ENCODE measurements at regions not wholly inside any gene's neighbourhood (a gene's known extent, or its start where the extent isn't known, plus 50 kb on each side); places are given as distances from the start of the nearest gene placed in this dataset.
"Not testable (repeated sequence)": the region's sequence is repeated elsewhere in the genome, so short reads cannot be mapped to it uniquely, and the experiment has no call there.

- no peak for TF ChIP-seq CTCF (conservative IDR thresholded peaks at IDR 0.05; ENCODE audit: low read depth, low read length)
- no peak overlapping the region for H3K4me3 ChIP-seq (IDR thresholded peaks at IDR 0.05; ENCODE audit: insufficient read depth, low read depth, low read length)
- no peaks in the 10 kb centered on the region for H3K4me1 ChIP-seq (ENCODE audit: low read depth, poor library complexity, severe bottlenecking)
- H2AFZ ChIP-seq (ENCODE audit: low read depth) = no peak overlapping the region
- H3K27me3 ChIP-seq (ENCODE audit: insufficient read depth, low read depth) = no peaks in the 10 kb centered on the region
- no peak overlapping the region for H3K9ac ChIP-seq
- H3K4me2 ChIP-seq = no peak overlapping the region
- H4K20me1 ChIP-seq (ENCODE audit: insufficient read depth) = no peaks in the 10 kb centered on the region
- no peak overlapping the region for H3K27ac ChIP-seq
- no peaks in the 10 kb centered on the region for H3K36me3 ChIP-seq (ENCODE audit: insufficient read depth)
- H3K79me2 ChIP-seq (ENCODE audit: insufficient read depth, low read depth) = no peaks in the 10 kb centered on the region
Observed at GRCh38 chr15:81776976-81777375, 268.8 kb downstream of the MEX3B start.

- not testable (repeated sequence) for H3K9ac ChIP-seq, H3K4me2 ChIP-seq, H3K27ac ChIP-seq
Observed at GRCh38 chr15:81775779-81776178, 270.0 kb downstream of the MEX3B start.

GRCh38 chr15:81774309-81774708 is 271.5 kb downstream of the MEX3B start:
- Histone ChIP-seq H3K4me3 (IDR thresholded peaks at IDR 0.05; ENCODE audit: insufficient read depth, low read depth, low read length) (no peak overlapping the region), H3K79me2 (ENCODE audit: insufficient read depth, low read depth) (no peaks in the 10 kb centered on the region), H3K36me3 (ENCODE audit: insufficient read depth) (no peaks in the 10 kb centered on the region), H3K9ac (no peak overlapping the region), H3K4me2 (no peak overlapping the region), H3K4me1 (ENCODE audit: low read depth, poor library complexity, severe bottlenecking) (no peaks in the 10 kb centered on the region), H3K27ac (no peak overlapping the region), H2AFZ (ENCODE audit: low read depth) (no peak overlapping the region), H4K20me1 (ENCODE audit: insufficient read depth) (no peaks in the 10 kb centered on the region), H3K27me3 (ENCODE audit: insufficient read depth, low read depth) (no peaks in the 10 kb centered on the region)
- no peak for TF ChIP-seq CTCF (conservative IDR thresholded peaks at IDR 0.05; ENCODE audit: low read depth, low read length)

More at GRCh38 chr15:81775779-81776178, 270.0 kb downstream of the MEX3B start:
- not testable (repeated sequence) for H2AFZ ChIP-seq (ENCODE audit: low read depth); H3K36me3 ChIP-seq (ENCODE audit: insufficient read depth); H3K4me1 ChIP-seq (ENCODE audit: low read depth, poor library complexity, severe bottlenecking); H3K4me3 ChIP-seq (IDR thresholded peaks at IDR 0.05; ENCODE audit: insufficient read depth, low read depth, low read length); H4K20me1 ChIP-seq (ENCODE audit: insufficient read depth); H3K79me2 ChIP-seq (ENCODE audit: insufficient read depth, low read depth); H3K27me3 ChIP-seq (ENCODE audit: insufficient read depth, low read depth)

- no peak overlapping the region for H3K27ac ChIP-seq
- no peak overlapping the region for H2AFZ ChIP-seq (ENCODE audit: low read depth)
- H4K20me1 ChIP-seq (ENCODE audit: insufficient read depth) = no peaks in the 10 kb centered on the region
- H3K9ac ChIP-seq = no peak overlapping the region
- H3K27me3 ChIP-seq (ENCODE audit: insufficient read depth, low read depth) = no peaks in the 10 kb centered on the region
- no peaks in the 10 kb centered on the region for H3K4me1 ChIP-seq (ENCODE audit: low read depth, poor library complexity, severe bottlenecking)
- no peaks in the 10 kb centered on the region for H3K36me3 ChIP-seq (ENCODE audit: insufficient read depth)
- H3K79me2 ChIP-seq (ENCODE audit: insufficient read depth, low read depth) = no peaks in the 10 kb centered on the region
- H3K4me2 ChIP-seq = no peak overlapping the region
- no peak overlapping the region for H3K4me3 ChIP-seq (IDR thresholded peaks at IDR 0.05; ENCODE audit: insufficient read depth, low read depth, low read length)
- TF ChIP-seq CTCF (conservative IDR thresholded peaks at IDR 0.05; ENCODE audit: low read depth, low read length) = no peak
Observed at GRCh38 chr15:81768773-81769172, 277.0 kb downstream of the MEX3B start.

- no peaks in the 10 kb centered on the region for H3K4me1 ChIP-seq (ENCODE audit: low read depth, poor library complexity, severe bottlenecking)
- no peaks in the 10 kb centered on the region for H3K79me2 ChIP-seq (ENCODE audit: insufficient read depth, low read depth)
- no peaks in the 10 kb centered on the region for H3K27me3 ChIP-seq (ENCODE audit: insufficient read depth, low read depth)
- no peak overlapping the region for H3K9ac ChIP-seq
- no peaks in the 10 kb centered on the region for H4K20me1 ChIP-seq (ENCODE audit: insufficient read depth)
- TF ChIP-seq CTCF (conservative IDR thresholded peaks at IDR 0.05; ENCODE audit: low read depth, low read length) = no peak
- no peak overlapping the region for H3K4me2 ChIP-seq
- H3K36me3 ChIP-seq (ENCODE audit: insufficient read depth) = no peaks in the 10 kb centered on the region
- H3K27ac ChIP-seq = no peak overlapping the region
- no peak overlapping the region for H2AFZ ChIP-seq (ENCODE audit: low read depth)
- H3K4me3 ChIP-seq (IDR thresholded peaks at IDR 0.05; ENCODE audit: insufficient read depth, low read depth, low read length) = no peak overlapping the region
Observed at GRCh38 chr15:81766829-81767475, 278.9 kb downstream of the MEX3B start.

Data from KMS-11 (cell line).